ENCODE measurements at regions not wholly inside any gene's neighbourhood (a gene's known extent, or its start where the extent isn't known, plus 50 kb on each side); places are given as distances from the start of the nearest gene placed in this dataset.

DNA sequence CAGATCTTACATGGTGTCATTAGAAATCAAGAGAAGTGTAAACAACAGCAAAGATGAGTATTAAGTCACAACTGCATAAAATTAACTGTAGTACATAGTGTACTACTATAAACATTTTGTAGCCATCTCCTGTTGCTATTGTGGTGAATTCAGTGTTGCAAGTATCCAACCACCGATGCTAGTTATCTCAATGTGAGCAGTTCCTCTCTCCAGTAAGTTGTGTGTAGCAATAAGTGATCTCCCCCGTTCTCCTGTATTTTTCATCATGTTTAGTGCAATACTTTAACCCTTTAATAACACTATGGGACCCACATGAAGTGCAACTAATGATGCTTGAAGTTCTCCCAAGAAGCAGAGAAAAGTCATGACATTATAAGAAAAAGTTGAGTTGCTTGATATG lies 264.7 kb upstream of the KCNH8 start:
- Histone ChIP-seq H3K9ac (ENCODE audit: low read depth in 1 of 2, low read length in 2 of 2) (no peak overlapping the region), H3K4me3 (ENCODE audit: low read depth in 1 of 3, low read length in 3 of 3) (no peak overlapping the region), H3K36me3 (ENCODE audit: control insufficient read depth in 4 of 4, insufficient read depth in 3 of 4, low read depth in 1 of 4, low read length in 3 of 4) (no peaks in the 10 kb centered on the region), H3K27ac (ENCODE audit: low read depth in 1 of 2, low read length in 2 of 2) (no peak overlapping the region), H3K4me1 (ENCODE audit: control insufficient read depth in 4 of 4, insufficient read depth in 4 of 4, low read length in 3 of 4) (no peaks in the 10 kb centered on the region), H3K9me3 (ENCODE audit: control insufficient read depth in 4 of 4, low read length in 3 of 4) (no peaks in the 10 kb centered on the region), H3K27me3 (ENCODE audit: control insufficient read depth in 4 of 4, insufficient read depth in 4 of 4, low read length in 3 of 4) (peaks cover 0 to 3% (median 0%) of the 10 kb centered on the region in 4 donors)
- TF ChIP-seq JUND (IDR thresholded peaks at IDR 0.05) (no peak), NR2F2 (IDR thresholded peaks at IDR 0.05) (no peak), FOXA1 (IDR thresholded peaks at IDR 0.05) (no peak), RXRA (IDR thresholded peaks at IDR 0.05) (no peak), HNF4A (conservative IDR thresholded peaks at IDR 0.05) (no peak), HNF4G (IDR thresholded peaks at IDR 0.05) (no peak), RAD21 (IDR thresholded peaks at IDR 0.05) (no peak)
- TF ChIP-seq, protein P1, sequence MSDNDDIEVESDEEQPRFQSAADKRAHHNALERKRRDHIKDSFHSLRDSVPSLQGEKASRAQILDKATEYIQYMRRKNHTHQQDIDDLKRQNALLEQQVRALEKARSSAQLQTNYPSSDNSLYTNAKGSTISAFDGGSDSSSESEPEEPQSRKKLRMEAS (IDR thresholded peaks at IDR 0.05) = no peak
- TF ChIP-seq, protein P2, sequence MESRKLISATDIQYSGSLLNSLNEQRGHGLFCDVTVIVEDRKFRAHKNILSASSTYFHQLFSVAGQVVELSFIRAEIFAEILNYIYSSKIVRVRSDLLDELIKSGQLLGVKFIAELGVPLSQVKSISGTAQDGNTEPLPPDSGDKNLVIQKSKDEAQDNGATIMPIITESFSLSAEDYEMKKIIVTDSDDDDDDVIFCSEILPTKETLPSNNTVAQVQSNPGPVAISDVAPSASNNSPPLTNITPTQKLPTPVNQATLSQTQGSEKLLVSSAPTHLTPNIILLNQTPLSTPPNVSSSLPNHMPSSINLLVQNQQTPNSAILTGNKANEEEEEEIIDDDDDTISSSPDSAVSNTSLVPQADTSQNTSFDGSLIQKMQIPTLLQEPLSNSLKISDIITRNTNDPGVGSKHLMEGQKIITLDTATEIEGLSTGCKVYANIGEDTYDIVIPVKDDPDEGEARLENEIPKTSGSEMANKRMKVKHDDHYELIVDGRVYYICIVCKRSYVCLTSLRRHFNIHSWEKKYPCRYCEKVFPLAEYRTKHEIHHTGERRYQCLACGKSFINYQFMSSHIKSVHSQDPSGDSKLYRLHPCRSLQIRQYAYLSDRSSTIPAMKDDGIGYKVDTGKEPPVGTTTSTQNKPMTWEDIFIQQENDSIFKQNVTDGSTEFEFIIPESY (IDR thresholded peaks at IDR 0.05) = no peak
- DNase-seq (ENCODE audit: low spot score) = no peak
- whole genome bisulfite sequencing = 43% methylated on average over 2 of the region's 2 CpGs

DNA sequence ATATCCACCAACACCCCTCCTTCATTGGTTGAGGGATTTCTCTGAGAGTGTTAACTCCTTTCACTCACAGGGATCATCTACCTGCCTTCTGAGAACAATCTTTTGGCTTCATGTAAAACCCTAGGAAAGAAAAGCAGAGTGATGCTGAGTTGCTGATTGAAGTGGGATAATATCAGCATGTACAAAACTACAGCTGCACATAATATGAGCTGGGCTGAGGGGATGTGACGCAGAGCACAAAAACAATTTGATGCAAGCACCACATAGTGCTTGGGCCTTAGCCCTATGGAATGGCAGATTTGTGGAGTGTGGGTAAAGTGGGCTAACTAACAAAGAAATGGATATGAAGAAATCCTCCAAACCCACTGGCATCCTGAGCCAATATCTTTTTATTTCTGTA lies 267.6 kb upstream of the KCNH8 start:
- Histone ChIP-seq H3K27ac (ENCODE audit: low read depth in 1 of 2, low read length in 2 of 2) (no peak overlapping the region), H3K27me3 (ENCODE audit: control insufficient read depth in 4 of 4, insufficient read depth in 4 of 4, low read length in 3 of 4) (no peaks in the 10 kb centered on the region), H3K9me3 (ENCODE audit: control insufficient read depth in 4 of 4, low read length in 3 of 4) (no peaks in the 10 kb centered on the region), H3K36me3 (ENCODE audit: control insufficient read depth in 4 of 4, insufficient read depth in 3 of 4, low read depth in 1 of 4, low read length in 3 of 4) (no peaks in the 10 kb centered on the region), H3K4me3 (ENCODE audit: low read depth in 1 of 3, low read length in 3 of 3) (no peak overlapping the region), H3K4me1 (ENCODE audit: control insufficient read depth in 4 of 4, insufficient read depth in 4 of 4, low read length in 3 of 4) (no peaks in the 10 kb centered on the region), H3K9ac (ENCODE audit: low read depth in 1 of 2, low read length in 2 of 2) (no peak overlapping the region)
- no peak for TF ChIP-seq FOXA2 (IDR thresholded peaks at IDR 0.05)
- TF ChIP-seq SP1 (IDR thresholded peaks at IDR 0.05) = no peak
- TF ChIP-seq, protein P2 (IDR thresholded peaks at IDR 0.05) = no peak
- no peak for TF ChIP-seq CTCF (IDR thresholded peaks at IDR 0.05; ENCODE audit: low read depth, low read length, missing input control)
- TF ChIP-seq JUND (IDR thresholded peaks at IDR 0.05) = no peak
- no peak for TF ChIP-seq RAD21 (IDR thresholded peaks at IDR 0.05)
- TF ChIP-seq, protein P3, sequence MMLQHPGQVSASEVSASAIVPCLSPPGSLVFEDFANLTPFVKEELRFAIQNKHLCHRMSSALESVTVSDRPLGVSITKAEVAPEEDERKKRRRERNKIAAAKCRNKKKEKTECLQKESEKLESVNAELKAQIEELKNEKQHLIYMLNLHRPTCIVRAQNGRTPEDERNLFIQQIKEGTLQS (IDR thresholded peaks at IDR 0.05) = no peak
- no peak for TF ChIP-seq HNF4A (conservative IDR thresholded peaks at IDR 0.05)
- TF ChIP-seq, protein P1 (IDR thresholded peaks at IDR 0.05) = no peak
- TF ChIP-seq REST (IDR thresholded peaks at IDR 0.05) = no peak
- TF ChIP-seq GABPA (IDR thresholded peaks at IDR 0.05 in 1 of 2, conservative IDR thresholded peaks at IDR 0.05 in 1 of 2) = no peak
- TF ChIP-seq YY1 (IDR thresholded peaks at IDR 0.05) = no peak
- no peak for TF ChIP-seq HNF4G (IDR thresholded peaks at IDR 0.05)
- TF ChIP-seq TAF1 (conservative IDR thresholded peaks at IDR 0.05) = no peak
- no peak for TF ChIP-seq EGR1 (IDR thresholded peaks at IDR 0.05; ENCODE audit: low read depth in 2 of 2)
- no peak for TF ChIP-seq FOXA1 (IDR thresholded peaks at IDR 0.05)
- no peak for TF ChIP-seq NR2F2 (IDR thresholded peaks at IDR 0.05)
- no peak for TF ChIP-seq RXRA (IDR thresholded peaks at IDR 0.05)
- DNase-seq (ENCODE audit: low spot score) = no peak
- WGBS = 85% methylated on average over 1 of the region's 1 CpG

All from liver (tissue), 8 donors.